Esophagus muscularis mucosa (tissue), 4 donors: ENCODE measurements at regions not wholly inside any gene's neighbourhood (a gene's known extent, or its start where the extent isn't known, plus 50 kb on each side); places are given as distances from the start of the nearest gene placed in this dataset.
"Not testable (repeated sequence)": the region's sequence is repeated elsewhere in the genome, so short reads cannot be mapped to it uniquely, and the experiment has no call there.

Experiments used
- DNase-seq: peaks from one replicate; pipeline ENCODE4 v3.0.0-alpha.2; 2017; ENCODE audit errors: extremely low spot score
- H3K27ac ChIP-seq, 4 donors: fragments of 200-600 bp; sonication (generic); replicated peaks in 1 of 4; 1 replicate in 3 of 4; 2 replicates in 1 of 4; pipeline ENCODE4 v1.5.1; 2016 to 2019; ENCODE audit warnings: mild to moderate bottlenecking in 1 of 4
- H3K27me3 ChIP-seq, 4 donors: fragments of 200-600 bp; sonication (generic); one replicate each; pipeline versions ENCODE4 v1.5.1 to v1.6.0; 2016 to 2019
- H3K36me3 ChIP-seq, 4 donors: fragments of 200-600 bp; sonication (generic); one replicate each; pipeline ENCODE4 v1.5.1; 2016 to 2019
- H3K4me1 ChIP-seq, 4 donors: fragments of 200-600 bp; sonication (generic); one replicate each; pipeline ENCODE4 v1.5.1; 2016 to 2019
- H3K4me3 ChIP-seq, 4 donors: fragments of 200-600 bp; sonication (generic); 1 replicate in 2 of 4; 2 replicates in 2 of 4; pipeline ENCODE4 v1.5.1; 2016 to 2019; ENCODE audit warnings: mild to moderate bottlenecking in 4 of 4, moderate library complexity in 1 of 4
- H3K9me3 ChIP-seq, 4 donors: fragments of 200-600 bp; sonication (generic); 1 replicate in 3 of 4; 2 replicates in 1 of 4; pipeline ENCODE4 v1.5.1; 2016 to 2019
- EP300 ChIP-seq: sonication (generic); formaldehyde crosslinking; IDR thresholded peaks from one replicate; pipeline ENCODE4 v1.6.1; 2017; ENCODE audit warnings: antibody characterized with exemption
- POLR2A ChIP-seq: fragments of 450-650 bp; IDR thresholded peaks from one replicate; pipeline ENCODE4 v1.6.1; 2017; ENCODE audit warnings: antibody characterized with exemption, moderate library complexity, mild to moderate bottlenecking, low read depth
- POLR2AphosphoS5 ChIP-seq, 2 donors: sonication (generic); formaldehyde crosslinking; IDR thresholded peaks; one replicate each; pipeline ENCODE4 v1.6.1; 2017; ENCODE audit warnings: antibody characterized with exemption in 2 of 2
- WGBS: methylation state at CpG from one replicate; pipeline ENCODE4 v1.1.5; 2018; 5-methylcytosine and 5-hydroxymethylcytosine counted together
- intact Hi-C: fragments of 100-400 bp; cut with DNase I; formaldehyde crosslinking; loops from one replicate; pipeline ENCODE4 v1.15.1; 2023
- TF ChIP-seq, protein P1 (sequence below), 3 experiments: fragments of 200-600 bp in 2 of 3; fragments of 450-650 bp in 1 of 3; sonication (generic) in 2 of 3; IDR thresholded peaks; one replicate each; pipeline ENCODE4 v1.5.1; 2017 to 2019; ENCODE audit warnings: antibody characterized with exemption in 3 of 3, mild to moderate bottlenecking in 2 of 3, moderate library complexity in 1 of 3

DNA sequence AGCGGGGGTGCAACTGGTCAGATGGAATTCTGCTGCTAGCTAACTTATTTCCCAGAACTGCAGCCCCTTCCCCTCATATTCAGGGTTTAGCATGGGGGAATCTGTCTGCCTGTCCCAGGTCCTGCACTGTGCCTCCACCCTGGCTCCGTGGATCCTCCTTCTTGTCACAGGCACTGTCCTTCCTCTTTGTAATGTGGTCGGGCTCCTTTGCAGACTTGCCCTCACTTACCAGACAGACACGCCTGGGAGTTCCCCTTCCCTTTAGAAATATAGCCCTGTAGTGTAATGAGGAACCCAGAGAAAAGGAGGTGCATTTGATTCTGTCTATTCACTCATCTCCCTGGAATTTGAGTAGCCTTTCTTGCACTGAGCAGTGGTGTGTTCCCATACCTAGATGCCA, 108.7 kb downstream of the TRIM43 start:
- Histone ChIP-seq H3K27me3 (no peaks in the 10 kb centered on the region), H3K4me1 (peaks cover 0 to 15% (median 2%) of the 10 kb centered on the region in 4 donors), H3K27ac (no peak overlapping the region), H3K36me3 (no peaks in the 10 kb centered on the region), H3K9me3 (no peaks in the 10 kb centered on the region), H3K4me3 (no peak overlapping the region)
- DNase-seq: no peak
- intact Hi-C loops: no loop called here
- no peak for TF ChIP-seq POLR2A
- no peak for TF ChIP-seq POLR2AphosphoS5 (IDR thresholded peaks at IDR 0.05)
- TF ChIP-seq EP300: no peak
- TF ChIP-seq, protein P1, sequence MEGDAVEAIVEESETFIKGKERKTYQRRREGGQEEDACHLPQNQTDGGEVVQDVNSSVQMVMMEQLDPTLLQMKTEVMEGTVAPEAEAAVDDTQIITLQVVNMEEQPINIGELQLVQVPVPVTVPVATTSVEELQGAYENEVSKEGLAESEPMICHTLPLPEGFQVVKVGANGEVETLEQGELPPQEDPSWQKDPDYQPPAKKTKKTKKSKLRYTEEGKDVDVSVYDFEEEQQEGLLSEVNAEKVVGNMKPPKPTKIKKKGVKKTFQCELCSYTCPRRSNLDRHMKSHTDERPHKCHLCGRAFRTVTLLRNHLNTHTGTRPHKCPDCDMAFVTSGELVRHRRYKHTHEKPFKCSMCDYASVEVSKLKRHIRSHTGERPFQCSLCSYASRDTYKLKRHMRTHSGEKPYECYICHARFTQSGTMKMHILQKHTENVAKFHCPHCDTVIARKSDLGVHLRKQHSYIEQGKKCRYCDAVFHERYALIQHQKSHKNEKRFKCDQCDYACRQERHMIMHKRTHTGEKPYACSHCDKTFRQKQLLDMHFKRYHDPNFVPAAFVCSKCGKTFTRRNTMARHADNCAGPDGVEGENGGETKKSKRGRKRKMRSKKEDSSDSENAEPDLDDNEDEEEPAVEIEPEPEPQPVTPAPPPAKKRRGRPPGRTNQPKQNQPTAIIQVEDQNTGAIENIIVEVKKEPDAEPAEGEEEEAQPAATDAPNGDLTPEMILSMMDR (IDR thresholded peaks at IDR 0.05): no peak
- 61% methylated on average over 4 of the region's 4 CpGs for WGBS

DNA sequence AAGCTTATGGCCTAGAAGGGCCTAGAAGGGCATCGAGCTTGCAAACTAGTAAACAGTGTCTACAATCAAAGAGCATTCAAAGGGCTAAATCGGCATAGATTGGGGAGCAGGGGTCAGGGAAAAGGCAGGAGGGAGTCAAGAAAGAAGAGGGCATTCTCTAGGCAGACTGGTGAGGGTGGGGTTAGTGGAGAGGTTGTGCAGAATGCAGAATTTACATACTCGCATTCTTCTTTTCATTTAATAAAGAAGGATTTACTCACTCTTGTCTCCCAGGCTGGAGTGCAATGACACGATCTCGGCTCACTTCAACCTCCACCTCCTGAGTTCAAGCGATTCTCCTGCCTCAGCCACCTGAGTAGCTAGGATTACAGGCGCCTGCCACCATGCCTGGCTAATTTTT, 110.7 kb downstream of the TRIM43 start:
- TF ChIP-seq, protein P1 (IDR thresholded peaks at IDR 0.05): no peak
- TF ChIP-seq POLR2AphosphoS5 (IDR thresholded peaks at IDR 0.05): no peak
- TF ChIP-seq EP300: no peak
- no peak for TF ChIP-seq POLR2A
- DNase-seq: no peak

DNA sequence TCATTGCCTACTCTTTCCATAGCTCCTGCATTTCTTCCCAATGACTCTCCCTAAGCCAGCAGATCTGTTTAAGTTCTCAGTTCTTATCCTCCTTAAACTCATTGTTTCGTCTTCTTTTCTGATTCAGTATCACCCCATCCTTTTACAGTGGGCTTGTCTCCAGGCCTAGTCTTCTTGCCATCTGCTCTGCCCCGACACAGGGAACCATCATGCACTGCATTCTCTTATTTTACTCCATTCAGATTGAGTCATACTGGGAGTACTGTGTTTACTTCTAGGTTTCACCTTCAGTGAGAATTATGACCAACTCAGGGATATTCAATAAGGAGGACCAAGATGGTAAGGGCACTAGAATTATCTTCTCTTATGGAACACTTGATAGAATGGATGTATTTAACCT, 115.4 kb downstream of the TRIM43 start:
- H3K27me3 ChIP-seq, H3K9me3 ChIP-seq, H3K27ac ChIP-seq, H3K36me3 ChIP-seq, intact Hi-C loops, DNase-seq, H3K4me3 ChIP-seq: not testable (repeated sequence)
- WGBS: 86% methylated on average over 2 of the region's 2 CpGs
- H3K4me1 ChIP-seq: peaks cover 0 to 15% (median 2%) of the 10 kb centered on the region in 4 donors

More for the DNA sequence above, 110.7 kb downstream of the TRIM43 start:
- intact Hi-C loops: no loop called here
- no peaks in the 10 kb centered on the region for H3K9me3 ChIP-seq
- no peak overlapping the region for H3K4me3 ChIP-seq
- no peaks in the 10 kb centered on the region for H3K36me3 ChIP-seq
- peaks cover 0 to 15% (median 2%) of the 10 kb centered on the region in 4 donors for H3K4me1 ChIP-seq
- 91% methylated on average over 7 of the region's 7 CpGs for WGBS
- no peaks in the 10 kb centered on the region for H3K27me3 ChIP-seq
- no peak overlapping the region for H3K27ac ChIP-seq

DNA sequence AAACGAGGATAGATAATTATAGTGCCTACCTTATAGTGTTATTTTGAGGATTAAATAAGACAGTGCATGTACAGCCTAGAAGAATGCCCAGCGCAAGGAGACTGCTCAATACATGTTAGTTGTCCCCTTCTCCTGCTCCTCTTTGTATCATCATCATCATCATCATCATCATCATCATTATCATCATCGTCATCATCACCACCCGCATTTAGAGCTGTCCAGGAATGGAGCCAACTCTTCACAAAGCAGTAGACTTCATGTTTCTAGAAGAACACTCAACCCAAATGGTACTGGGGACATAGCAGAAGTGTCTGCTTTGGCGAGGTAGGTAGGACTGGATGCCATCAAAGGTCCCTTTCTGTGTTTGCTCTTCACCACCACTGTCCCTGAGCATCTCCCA, 116.0 kb downstream of the TRIM43 start:
- 84% methylated on average over 5 of the region's 5 CpGs for WGBS
- no peaks in the 10 kb centered on the region for H3K27me3 ChIP-seq
- no peak for DNase-seq
- no peak overlapping the region for H3K27ac ChIP-seq
- H3K4me3 ChIP-seq: no peak overlapping the region
- H3K4me1 ChIP-seq: peaks cover 0 to 15% (median 2%) of the 10 kb centered on the region in 4 donors
- TF ChIP-seq POLR2A (no peak), POLR2AphosphoS5 (IDR thresholded peaks at IDR 0.05) (no peak), EP300 (no peak)
- TF ChIP-seq, protein P1 (IDR thresholded peaks at IDR 0.05): no peak
- no peaks in the 10 kb centered on the region for H3K36me3 ChIP-seq
- intact Hi-C loops: no loop called here
- H3K9me3 ChIP-seq: no peaks in the 10 kb centered on the region

DNA sequence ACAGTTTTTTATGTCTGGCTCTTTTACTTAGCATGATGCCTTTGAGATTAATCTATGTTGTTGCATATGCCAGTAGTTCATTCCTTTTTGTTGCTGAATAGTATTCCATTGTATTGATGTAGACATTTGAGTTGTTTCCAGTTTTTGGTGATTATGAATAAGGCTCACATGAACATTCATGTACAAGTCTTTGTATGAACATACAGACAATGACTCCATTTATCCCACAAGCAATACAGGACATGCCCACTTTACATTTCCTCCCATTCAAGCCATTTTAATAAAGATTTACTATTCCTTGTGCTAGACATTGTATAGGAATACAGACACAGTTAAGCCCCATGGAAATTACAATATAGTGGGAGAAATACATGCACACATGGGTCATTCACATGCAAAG, 118.0 kb downstream of the TRIM43 start:
- DNase-seq: no peak
- Histone ChIP-seq H3K36me3 (no peaks in the 10 kb centered on the region), H3K4me3 (no peak overlapping the region), H3K27me3 (no peaks in the 10 kb centered on the region), H3K27ac (no peak overlapping the region), H3K9me3 (no peaks in the 10 kb centered on the region), H3K4me1 (peaks cover 0 to 1% (median 0%) of the 10 kb centered on the region in 4 donors)
- TF ChIP-seq POLR2A: no peak
- TF ChIP-seq POLR2AphosphoS5 (IDR thresholded peaks at IDR 0.05): no peak
- no peak for TF ChIP-seq EP300
- TF ChIP-seq, protein P1 (IDR thresholded peaks at IDR 0.05): no peak
- intact Hi-C loops: no loop called here

DNA sequence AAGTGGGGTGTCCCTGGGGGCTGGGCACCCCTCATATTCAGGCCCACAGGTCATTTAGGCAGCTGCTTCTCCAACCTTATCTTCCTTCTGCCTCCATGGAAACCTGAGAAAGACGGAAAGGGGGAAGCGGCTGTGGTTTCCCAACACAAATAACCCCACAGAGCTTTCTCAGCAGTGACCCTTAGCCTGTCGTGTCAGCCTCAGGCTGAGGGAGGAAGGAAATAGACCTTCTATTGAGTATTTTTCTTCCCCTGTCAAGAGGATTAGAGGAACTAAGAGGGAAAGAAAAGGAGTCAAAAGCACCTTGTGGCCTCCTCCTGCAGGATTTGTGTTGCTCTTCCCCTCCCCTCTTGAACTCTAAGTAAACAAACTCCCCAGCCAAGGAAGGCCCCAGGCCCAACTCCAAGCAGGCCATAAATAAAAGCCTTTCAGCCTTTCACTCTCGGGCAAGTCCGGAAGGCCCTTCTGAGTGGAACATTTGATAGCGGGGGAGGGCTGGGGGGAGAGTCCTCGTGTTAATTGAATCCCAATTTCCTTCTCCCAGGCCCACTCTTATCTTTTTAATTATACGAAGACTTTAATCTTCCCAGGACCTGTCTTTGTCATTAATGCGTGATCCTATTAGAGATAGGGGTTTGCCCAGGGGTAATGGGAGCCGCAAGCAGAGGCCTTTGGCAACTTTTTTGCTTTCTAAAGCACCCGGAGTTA, 121.8 kb downstream of the TRIM43 start:
- intact Hi-C loops, H3K4me1 ChIP-seq, DNase-seq, H3K27me3 ChIP-seq, H3K36me3 ChIP-seq, H3K9me3 ChIP-seq, H3K4me3 ChIP-seq, H3K27ac ChIP-seq: not testable (repeated sequence)
- 70% methylated on average over 11 of the region's 11 CpGs for WGBS

DNA sequence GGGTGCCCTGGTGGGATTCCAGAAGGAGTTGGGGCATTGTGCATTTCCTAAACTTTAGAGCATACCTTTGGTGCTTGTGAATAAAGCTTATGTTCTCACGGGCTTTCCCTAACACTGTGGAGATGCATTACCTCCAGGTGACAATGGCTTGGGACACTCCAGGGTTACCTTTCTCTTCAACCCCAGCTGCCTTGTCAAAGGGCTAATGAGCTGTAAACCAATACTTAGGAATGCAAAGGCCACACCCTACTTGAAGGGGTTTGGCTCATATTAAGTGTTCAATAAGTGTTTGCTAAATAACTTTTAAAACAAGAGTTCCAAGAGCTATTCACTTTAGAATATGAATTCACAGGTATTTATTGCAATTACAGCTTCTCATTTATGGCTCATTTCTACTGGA, 122.6 kb downstream of the TRIM43 start:
- H3K4me3 ChIP-seq, H3K9me3 ChIP-seq, H3K27me3 ChIP-seq, H3K36me3 ChIP-seq, intact Hi-C loops, H3K4me1 ChIP-seq, H3K27ac ChIP-seq, DNase-seq: not testable (repeated sequence)
- WGBS: 91% methylated on average over 1 of the region's 1 CpG
